COLO668 (cell line): ENCODE measurements at regions not wholly inside any gene's neighbourhood (a gene's known extent, or its start where the extent isn't known, plus 50 kb on each side); places are given as distances from the start of the nearest gene placed in this dataset.

Experiments
- DNase-seq: peaks from one replicate; lab custom pipeline; 2025; ENCODE audit not compliant: unreplicated experiment; lab: John Stamatoyannopoulos, UW

DNA sequence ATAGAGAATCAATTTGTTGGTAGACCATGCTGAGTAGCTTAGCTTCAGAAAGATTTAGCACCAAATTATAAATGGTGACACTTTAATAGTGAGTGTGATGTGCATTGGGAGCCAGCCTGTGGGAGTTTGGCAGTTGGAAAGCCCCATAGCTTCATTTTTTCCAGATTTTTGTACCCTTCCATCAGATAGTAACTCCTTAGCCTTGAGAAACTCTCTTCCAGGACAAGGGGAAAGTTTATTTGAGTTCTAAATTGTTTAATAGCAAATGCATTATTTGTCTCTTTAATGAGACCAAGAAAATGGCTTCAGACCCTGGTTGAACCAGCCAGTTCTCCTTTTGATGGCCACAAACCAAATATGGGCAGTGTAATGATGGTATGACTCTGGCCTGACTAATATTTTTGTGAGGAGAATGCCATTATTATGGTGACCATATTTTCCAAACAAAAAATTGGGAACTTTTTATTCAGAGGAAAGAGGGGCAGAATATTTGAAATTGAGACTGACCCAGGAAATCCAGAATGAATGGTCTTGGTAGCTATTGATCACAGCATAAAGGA lies 49.8 kb downstream of the PLCE1 start:
- no peak for DNase-seq

DNA sequence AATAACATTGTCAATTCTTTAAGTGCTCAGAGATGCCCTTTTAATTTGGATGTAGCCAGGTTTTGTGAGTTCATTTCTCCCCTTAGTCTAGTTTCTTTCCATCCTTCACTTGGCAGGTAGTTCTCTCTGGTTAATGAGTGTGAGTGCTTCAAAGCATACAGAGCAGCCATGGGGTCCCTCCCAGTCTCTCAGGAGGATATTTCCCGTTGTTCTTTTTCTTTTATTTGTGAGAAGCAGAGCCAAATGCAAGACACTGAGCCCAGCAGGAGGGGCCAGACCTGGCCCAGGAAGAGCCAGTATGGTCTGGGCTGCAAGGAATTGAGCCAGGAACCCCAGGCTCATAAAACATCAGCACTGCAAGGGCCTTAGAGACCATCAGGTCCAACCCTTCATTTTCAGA lies 52.4 kb downstream of the PLCE1 start:
- DNase-seq, result no peak

DNA sequence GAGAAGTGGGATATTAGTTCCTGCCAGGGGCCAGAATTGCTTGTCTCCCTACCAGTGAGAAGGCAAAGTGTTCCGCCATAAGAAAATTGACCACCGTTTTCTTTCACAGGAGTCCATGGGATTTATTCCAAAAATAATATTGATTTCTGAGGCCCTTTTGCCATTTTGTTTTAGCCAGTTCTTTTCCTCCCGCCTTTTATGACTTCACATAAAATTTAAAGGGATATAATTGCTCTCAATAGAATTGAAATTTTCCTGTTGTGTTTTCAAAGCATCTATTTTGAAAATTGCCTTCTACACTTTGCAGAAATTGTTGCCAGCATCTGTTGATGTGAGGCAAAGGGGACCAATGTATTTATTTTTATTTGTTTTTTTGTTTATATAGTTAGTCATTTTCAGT lies 53.6 kb downstream of the PLCE1 start:
- DNase-seq, result no peak

DNA sequence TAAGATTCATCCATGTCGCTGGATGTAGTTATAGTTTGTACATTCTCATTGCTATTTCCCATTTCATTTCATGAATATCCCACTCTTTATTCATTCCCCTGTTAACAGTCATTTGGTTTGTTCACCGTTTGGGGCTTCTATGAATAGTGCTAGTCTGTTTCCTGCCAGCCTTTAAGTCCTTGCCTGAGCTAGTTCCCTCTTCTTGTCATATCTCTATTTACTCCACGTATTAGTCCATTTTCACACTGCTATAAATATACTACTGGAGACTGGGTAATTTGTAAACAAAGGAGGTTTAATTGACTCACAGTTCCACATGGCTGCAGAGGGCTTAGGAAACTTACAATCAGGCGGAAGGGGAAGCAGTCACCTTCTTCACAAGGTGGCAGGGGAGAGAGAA lies 56.2 kb downstream of the PLCE1 start:
- no peak for DNase-seq

DNA sequence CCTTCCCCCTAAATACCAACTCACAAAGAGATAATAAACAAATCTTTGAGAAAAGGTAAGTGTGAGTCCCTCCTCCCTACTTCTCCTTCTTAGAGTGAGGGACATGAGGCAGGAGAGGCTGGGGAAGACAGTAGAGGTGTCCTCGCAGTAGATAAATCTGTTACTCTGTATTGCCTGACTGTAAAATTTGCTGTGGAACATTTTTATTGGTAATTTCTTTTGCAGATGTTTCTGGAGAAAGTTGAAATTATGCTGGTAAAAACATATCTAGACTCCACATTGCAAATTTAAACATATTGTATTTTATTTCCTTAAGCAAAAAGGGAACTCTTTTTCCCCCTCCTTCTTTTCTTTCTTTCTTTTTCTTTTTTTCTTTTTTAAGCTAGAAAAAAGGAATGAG lies 58.5 kb downstream of the PLCE1 start:
- no peak for DNase-seq

DNA sequence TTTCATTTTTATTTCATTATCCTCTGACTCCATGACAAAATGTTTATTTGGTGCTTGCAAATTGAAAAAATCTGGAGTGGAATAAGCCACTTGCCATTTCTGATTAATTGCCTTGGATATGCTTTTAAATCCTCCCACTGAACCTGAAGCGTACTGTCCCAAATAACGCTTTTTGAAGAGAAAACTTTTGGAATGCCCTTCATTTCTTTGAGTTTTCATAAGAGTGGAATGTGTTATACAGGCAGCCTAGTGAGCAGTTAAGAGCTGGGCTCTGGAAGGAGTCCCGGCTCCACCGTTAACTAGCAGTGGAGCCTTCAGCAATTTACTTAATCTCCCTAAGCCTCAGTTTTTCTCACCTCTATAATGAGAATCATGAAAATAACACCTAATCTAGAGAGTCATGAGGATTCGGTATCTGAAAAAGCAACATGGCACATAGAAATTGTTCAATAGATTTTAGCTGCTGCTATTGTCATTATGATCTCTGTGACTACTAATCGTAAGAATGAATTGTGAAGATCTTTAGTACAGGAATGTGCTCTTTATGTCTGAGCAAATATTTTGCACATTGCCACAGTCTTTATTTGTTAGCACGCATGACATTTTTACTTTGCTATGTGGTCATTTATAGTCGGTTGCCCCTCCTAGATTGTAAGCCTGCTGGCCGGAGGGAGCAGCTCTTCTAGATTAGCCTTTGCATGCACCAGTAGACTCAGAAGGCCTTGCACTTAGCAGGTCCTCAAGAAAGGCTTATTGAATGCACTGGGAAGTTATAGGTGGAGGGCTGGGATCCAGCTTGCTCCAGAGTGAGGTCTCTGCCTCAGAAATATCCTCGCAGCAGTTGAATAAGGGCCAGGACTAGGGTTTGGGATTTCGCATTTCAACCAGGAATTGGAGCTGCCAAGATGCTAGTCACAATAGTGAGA lies 59.4 kb downstream of the PLCE1 start:
- no peak for DNase-seq

DNA sequence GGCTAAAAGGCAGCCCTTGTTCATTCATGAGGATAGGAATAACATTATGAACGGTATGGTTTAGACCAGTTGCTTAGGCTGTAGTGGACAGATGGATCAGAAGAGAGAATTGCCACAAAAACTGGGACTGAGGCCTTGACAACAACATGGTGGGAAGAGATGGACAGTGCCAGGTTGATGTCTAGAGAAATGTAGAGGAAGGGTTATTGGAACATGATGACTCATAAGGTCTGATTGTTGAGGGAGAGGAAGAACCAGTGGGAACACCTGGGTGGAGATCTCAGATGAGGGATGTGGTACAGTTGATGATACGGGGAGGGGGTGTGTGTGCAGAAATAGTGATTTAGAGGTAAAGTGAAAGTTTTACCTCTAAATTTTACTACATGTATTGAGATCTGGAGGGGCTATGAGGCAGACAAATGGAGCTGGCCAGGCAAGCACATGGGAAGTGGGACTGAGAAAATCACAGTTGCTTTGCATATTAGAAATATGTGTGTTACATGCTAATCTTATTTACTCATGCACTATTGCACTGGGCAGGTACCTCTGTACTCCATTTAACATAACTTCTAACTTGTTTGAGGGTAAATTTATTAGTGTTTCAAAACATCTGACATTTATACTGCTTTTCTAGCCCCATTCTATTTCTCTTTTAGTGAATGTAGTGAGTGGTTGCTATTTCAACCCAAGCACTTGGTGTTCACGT lies 65.6 kb downstream of the PLCE1 start:
- DNase-seq, result no peak

DNA sequence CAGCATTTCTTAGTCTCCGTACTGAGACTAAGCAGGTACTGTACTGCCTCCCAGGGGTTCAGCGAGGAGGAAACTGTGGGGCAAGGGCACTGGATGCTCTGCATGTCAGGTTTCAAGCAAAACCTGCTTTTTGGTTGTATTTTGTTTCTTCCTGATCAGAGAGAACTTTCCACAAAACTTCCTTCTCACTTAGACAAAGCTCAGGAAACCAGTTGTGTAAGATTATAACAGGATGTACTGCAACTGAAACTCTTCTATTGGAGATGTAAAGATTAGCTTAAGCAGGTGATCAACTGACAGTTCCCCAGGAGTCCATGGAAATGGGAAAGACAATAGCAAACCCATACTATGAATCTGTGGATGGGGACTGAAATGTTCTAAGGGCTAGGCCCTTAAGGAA lies 67.3 kb downstream of the PLCE1 start:
- no peak for DNase-seq

DNA sequence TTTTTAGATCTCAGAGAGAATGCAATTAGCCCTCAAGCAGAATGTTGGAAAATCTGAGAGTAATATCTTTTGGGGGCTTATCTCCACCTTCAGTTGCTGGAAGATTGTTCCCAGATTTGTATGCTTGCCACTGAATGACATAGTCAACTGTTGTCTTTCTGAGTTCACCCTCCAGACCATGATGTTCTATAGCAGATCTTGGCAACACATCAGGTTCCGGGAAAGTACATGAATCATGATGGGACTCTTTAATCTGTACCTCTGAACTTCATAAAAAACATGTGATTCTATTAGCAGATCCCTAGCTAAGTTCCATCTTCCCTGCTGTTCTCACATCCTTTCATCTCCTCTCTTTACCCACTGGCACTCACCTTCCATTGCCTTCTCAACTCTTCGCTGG lies 68.9 kb downstream of the PLCE1 start:
- no peak for DNase-seq

DNA sequence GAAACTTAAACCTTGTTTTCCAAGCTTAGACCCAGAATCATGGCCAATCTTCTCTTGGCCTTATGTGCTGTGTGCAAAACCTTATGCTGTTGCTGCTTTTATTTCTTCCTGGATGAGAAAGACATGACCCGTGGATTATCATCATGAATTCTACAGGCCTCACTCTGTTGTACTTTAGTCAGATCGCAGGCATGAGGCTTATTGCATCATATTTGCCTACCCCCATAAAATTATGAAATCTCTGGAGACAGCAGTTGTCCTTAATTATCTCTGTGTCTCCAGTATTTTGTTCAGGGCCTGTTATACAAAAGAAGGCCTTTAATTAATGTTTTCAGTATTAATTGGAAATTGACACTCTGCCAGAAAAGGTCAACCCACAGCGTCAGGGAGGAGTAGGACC lies 71.6 kb downstream of the PLCE1 start:
- DNase-seq, result no peak

DNA sequence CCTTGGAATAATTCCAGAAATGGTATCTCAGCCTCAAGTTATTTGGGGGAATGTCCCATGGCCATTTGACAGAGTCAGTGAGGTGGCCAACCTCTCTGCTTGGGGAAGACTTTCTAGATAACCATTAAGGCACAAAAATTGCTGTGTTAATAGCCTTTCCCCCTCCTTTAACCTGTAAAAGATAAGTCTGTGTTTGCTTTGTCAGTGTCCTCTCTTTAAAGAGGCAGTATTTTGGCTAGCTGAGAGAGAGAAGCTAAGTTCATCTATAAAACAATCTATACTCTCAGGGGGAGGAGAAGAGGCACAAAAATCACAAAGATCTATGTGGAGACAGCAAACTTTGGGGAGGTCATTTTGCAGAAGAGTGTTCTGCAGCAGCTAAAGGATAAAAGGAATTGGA lies 72.1 kb downstream of the PLCE1 start:
- DNase-seq, result no peak

DNA sequence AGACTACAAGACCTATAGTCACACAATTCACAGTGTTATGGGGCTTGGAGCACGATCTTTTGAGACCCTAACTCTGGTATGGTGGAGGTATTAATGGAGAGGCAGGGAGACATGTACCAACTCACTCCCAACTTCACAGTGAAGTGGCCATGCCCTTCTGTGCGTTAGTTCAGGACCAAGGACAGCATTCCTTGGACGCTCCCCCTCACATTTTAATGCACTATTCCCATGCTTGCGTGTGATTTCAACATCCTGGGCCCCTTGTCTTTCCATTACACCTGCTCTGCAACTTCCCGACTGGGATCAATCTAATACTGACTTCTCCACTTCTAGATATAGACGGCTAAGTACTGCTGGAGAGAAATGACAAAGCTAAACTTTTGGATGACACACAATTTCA lies 72.7 kb downstream of the PLCE1 start:
- no peak for DNase-seq

DNA sequence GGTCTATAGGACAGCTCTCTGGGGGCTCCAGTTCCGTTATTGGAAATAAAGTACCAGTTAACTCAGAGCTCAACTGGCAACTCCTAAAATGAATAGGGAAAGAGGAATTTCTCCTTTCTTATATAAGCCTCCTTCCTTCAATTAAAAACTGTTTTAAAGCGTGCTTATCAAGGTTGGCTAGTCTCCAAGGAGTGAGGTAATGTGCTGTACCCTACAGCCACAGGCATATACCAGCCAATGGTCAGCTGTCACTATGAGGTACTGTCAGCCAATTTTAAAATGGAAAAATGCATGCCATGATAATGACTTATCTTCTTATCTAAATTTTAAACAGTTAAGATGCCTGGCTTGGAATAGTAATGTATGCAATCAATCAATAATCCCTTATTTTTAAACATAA lies 76.2 kb downstream of the PLCE1 start:
- DNase-seq, result no peak

DNA sequence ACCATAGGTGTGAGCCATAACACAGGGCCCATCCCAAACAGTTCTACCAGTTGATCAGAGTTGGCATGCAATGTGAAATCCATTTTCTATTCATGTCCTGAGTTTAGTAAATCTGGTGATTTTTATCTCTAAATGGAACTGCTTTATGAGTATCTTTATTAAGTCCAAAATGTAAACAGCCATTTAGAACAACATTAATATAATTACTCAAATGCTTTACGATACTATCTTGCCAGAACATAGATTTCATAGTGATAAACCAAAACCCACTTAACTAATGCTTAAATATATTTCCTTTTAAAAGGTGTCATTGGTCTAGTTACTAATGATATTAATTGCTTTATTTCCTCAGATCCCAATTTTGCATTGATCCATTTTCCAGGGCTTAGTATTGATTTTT lies 80.7 kb downstream of the PLCE1 start:
- DNase-seq, result no peak

DNA sequence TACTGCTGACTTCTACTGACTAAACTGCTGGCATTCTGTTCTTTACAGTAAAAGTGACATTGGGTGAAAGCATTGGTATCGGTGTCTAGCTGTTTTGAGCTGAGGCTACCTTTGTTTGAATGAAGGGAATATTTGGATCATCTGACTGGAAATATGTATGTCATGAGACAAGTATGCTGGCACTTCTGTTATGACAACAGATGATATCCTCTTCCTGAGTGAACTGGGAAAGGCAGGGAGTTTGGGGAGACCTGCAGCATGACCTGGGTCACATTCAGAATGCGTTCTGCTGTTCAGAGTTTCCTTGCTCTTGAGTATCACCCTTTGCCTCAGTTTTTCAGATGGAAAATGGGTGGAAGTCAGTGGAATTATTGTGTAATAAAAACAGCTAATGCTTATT lies 81.8 kb downstream of the PLCE1 start:
- DNase-seq, result no peak

DNA sequence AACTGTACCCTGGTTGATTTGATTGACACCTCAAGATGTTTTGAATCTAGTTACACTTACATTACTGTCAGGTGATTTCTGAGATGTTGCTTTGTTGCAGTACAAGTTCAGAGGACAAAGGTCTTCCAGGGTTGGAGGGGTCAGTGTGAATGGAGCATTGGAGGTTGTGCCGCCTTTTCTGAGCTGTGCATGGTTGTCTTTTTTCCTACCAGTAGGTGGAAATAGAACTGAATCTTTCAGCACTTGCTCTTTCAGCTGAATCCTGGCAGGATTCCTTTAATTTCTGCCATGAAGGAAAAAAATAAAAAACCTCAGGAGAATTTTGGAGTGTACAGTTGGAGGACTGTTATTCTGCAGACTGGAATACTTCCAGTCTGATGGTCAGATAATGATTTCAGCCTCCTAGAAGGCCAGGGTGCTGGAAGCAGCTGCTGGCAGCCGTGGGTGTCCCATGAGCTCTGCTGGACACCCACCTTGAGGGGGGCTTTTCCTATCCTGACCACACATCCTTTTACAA lies 82.7 kb downstream of the PLCE1 start:
- no peak for DNase-seq

DNA sequence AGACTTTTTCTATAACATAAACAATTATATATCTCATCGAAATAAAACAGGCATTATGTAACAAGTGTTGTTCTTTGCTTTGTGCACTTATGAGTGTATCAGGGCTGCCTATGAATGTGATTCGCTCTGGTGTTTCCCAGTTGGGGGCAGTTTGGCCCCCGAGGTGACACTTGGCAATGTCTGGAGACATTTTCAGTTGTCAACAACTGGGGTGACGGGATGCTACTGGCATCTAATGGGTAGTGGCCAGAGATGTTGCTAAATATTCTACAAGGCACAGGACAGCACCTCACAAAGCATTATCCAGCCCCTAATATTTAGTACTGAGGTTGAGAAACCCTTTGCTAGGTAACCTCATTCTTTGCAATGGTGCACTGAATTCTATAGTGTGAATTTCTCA lies 83.3 kb downstream of the PLCE1 start:
- DNase-seq, result no peak

DNA sequence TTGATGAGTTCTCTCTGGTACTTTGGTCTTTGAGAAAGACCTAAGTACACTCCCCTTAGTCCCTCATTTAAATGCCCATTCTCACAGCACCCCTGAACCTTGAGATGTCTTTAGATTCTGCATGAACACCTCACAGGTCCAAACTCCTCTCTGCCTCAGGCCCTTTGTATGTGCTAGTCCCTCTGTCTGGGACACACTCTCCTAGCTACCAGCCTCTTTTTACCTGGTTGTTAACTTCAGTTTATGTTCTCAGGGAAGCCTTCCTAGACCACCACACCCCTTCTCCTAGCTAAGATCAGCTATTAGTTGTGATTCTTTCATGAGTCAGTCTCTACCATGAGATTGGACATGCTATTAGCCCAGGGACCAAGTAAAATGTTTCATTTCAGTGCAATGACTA lies 86.4 kb downstream of the PLCE1 start:
- DNase-seq, result no peak

DNA sequence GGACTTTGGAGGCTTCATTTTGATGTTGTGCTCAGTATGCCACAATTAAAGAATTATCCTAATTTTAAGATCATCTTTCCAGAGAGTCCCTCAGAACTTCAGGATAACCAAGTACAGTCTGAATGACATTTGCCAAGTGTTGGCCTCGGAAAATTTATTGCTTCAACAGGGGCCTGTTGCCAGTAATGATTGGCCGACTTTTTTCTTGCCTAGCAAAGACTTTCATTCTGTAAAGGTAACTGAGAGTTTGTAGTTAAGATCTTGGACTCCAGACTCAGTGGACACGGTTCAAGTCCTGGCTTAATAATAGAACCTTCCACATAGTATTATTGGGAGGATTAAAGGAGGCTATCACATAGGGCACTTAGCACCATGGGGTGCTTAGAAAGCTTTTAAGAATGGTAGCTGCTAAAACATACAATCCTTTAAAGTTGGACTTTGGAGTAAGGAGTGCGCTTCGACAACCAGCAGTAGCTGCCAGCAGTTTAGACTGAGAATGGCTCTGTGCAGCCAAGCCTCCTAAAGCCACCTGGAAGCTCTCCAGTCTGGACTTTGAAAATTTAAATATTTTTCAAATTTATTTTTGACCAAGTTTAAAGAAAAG lies 90.0 kb downstream of the PLCE1 start:
- DNase-seq, result no peak

DNA sequence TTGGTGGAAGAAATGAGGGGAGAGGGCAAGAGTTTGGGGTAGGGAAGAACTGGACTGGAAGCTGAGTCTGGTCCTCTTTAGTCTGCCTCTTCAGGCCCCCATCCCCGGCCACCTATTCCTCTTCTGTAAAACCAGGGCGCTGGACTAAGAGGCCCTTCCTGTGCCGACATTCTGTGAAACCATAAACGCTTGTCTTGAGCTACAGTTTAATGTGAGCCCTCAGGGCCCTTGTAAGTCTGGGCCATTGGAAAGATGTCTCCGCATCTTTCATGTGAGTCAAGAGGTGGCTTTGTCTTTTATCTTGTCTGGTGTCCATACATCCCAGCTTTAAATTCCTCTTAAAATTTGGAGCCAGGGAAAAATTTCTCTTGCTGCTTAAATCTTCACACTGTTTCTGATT lies 90.6 kb downstream of the PLCE1 start:
- DNase-seq, result no peak

DNA sequence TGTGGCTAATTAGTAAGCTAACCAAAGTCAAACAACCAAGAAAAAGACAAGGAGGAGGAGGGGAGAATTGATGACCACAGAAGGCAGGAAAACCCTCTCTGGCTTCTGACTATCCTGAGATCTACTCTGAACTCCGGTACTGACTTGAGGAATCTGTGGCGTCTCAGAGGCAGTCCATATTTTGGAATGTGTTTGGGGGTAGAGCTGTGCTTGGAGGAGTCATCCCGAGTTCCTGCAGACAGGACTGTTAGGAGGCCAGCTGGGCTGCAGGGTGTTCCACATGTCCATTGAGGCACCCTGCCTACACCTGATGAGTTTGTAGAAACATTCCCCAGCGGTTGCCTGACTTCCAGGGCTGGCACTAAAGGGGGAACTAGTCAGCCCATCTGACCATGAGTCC lies 91.6 kb downstream of the PLCE1 start:
- no peak for DNase-seq
